ENCODE measurements at regions not wholly inside any gene's neighbourhood (a gene's known extent, or its start where the extent isn't known, plus 50 kb on each side); places are given as distances from the start of the nearest gene placed in this dataset.
"Not testable (repeated sequence)": the region's sequence is repeated elsewhere in the genome, so short reads cannot be mapped to it uniquely, and the experiment has no call there.

GRCh38 chr7:136278057-136278456, 300.9 kb upstream of the MTPN start:
- DNase-seq (ENCODE audit: low read depth), result no peak
- no peak for TF ChIP-seq CTCF (conservative IDR thresholded peaks at IDR 0.05; ENCODE audit: low read depth, low read length)
- H3K4me3 ChIP-seq (ENCODE audit: low read depth, low read length), result no peak overlapping the region

- no peak overlapping the region for H3K4me3 ChIP-seq (ENCODE audit: low read depth, low read length)
- no peak for TF ChIP-seq CTCF (conservative IDR thresholded peaks at IDR 0.05; ENCODE audit: low read depth, low read length)
- no peak for DNase-seq (ENCODE audit: low read depth)
Measured at GRCh38 chr7:136275794-136276193, 298.6 kb upstream of the MTPN start.

- no peak for DNase-seq (ENCODE audit: low read depth)
- no peak for TF ChIP-seq CTCF (conservative IDR thresholded peaks at IDR 0.05; ENCODE audit: low read depth, low read length)
- H3K4me3 ChIP-seq (ENCODE audit: low read depth, low read length), result no peak overlapping the region
Measured at GRCh38 chr7:136274636-136275345, 297.6 kb upstream of the MTPN start.

GRCh38 chr7:136272934-136273333, 295.8 kb upstream of the MTPN start:
- no peak overlapping the region for H3K4me3 ChIP-seq (ENCODE audit: low read depth, low read length)
- DNase-seq (ENCODE audit: low read depth), result no peak
- TF ChIP-seq CTCF (conservative IDR thresholded peaks at IDR 0.05; ENCODE audit: low read depth, low read length), result no peak

GRCh38 chr7:136267822-136268221, 290.7 kb upstream of the MTPN start:
- DNase-seq (ENCODE audit: low read depth), result no peak
- no peak for TF ChIP-seq CTCF (conservative IDR thresholded peaks at IDR 0.05; ENCODE audit: low read depth, low read length)
- H3K4me3 ChIP-seq (ENCODE audit: low read depth, low read length), result no peak overlapping the region

GRCh38 chr7:136266457-136266856, 289.3 kb upstream of the MTPN start:
- no peak for DNase-seq (ENCODE audit: low read depth)
- no peak overlapping the region for H3K4me3 ChIP-seq (ENCODE audit: low read depth, low read length)
- TF ChIP-seq CTCF (conservative IDR thresholded peaks at IDR 0.05; ENCODE audit: low read depth, low read length), result no peak

- DNase-seq (ENCODE audit: low read depth), result peak; percentile 1
- not testable (repeated sequence) for H3K4me3 ChIP-seq (ENCODE audit: low read depth, low read length)
Measured at GRCh38 chr7:136264304-136264703, 287.1 kb upstream of the MTPN start.

- DNase-seq (ENCODE audit: low read depth); H3K4me3 ChIP-seq (ENCODE audit: low read depth, low read length): not testable (repeated sequence)
Measured at GRCh38 chr7:136263112-136263860, 286.1 kb upstream of the MTPN start.

GRCh38 chr7:136260591-136260990, 283.4 kb upstream of the MTPN start:
- not testable (repeated sequence) for DNase-seq (ENCODE audit: low read depth); H3K4me3 ChIP-seq (ENCODE audit: low read depth, low read length)
